ENCODE measurements at regions not wholly inside any gene's neighbourhood (a gene's known extent, or its start where the extent isn't known, plus 50 kb on each side); places are given as distances from the start of the nearest gene placed in this dataset.

GRCh38 chr2:133624551-133624950 is 56.3 kb upstream of the NCKAP5 start:
- Histone ChIP-seq H2BK120ac (replicated peaks; ENCODE audit: low read depth, low read length) (no peak overlapping the region), H3K79me1 (ENCODE audit: low read depth, low read length) (no peaks in the 10 kb centered on the region), H3K27me3 (replicated peaks in 1 of 4; ENCODE audit: control insufficient read depth in 3 of 4, extremely low read depth in 1 of 4, insufficient read depth in 3 of 4, low read length in 3 of 4) (no peaks in the 10 kb centered on the region), H3K9me3 (ENCODE audit: insufficient read depth in 2 of 2, low read depth in 1 of 2, low read length in 1 of 2) (0 out of 4 replicates have a peak, but pooled peaks cover 0 to 3% of the 10 kb centered on the region in 2 experiments), H3K23ac (ENCODE audit: insufficient read length) (no peak overlapping the region), H3K56ac (replicated peaks; ENCODE audit: insufficient read length, low read depth, low read length) (no peak overlapping the region), H2AK5ac (ENCODE audit: low read depth, low read length) (no peak overlapping the region), H2AFZ (ENCODE audit: low read length) (no peak overlapping the region), H3K9ac (replicated peaks in 1 of 4; ENCODE audit: extremely low read depth in 1 of 4, low read depth in 3 of 4, low read length in 3 of 4) (no peak overlapping the region), H3K27ac (ENCODE audit: low read depth, low read length) (no peak overlapping the region), H2BK20ac (ENCODE audit: low read length) (no peak overlapping the region), H4K20me1 (replicated peaks in 1 of 2; ENCODE audit: control insufficient read depth in 1 of 2, insufficient read depth in 2 of 2, low read length in 2 of 2) (no peaks in the 10 kb centered on the region), H3K4me2 (ENCODE audit: insufficient read depth in 1 of 2, low read depth in 2 of 2, low read length in 2 of 2) (no peak overlapping the region), H3K23me2 (ENCODE audit: low read depth, low read length) (no peaks in the 10 kb centered on the region), H3K14ac (ENCODE audit: insufficient read length) (no peak overlapping the region), H2BK15ac (ENCODE audit: low read length) (no peak overlapping the region), H3K79me2 (ENCODE audit: control insufficient read depth in 1 of 2, insufficient read depth in 2 of 2, low read length in 2 of 2) (no peaks in the 10 kb centered on the region), H3K4me3 (ENCODE audit: extremely low read depth in 1 of 4, insufficient read depth in 2 of 4, low read depth in 3 of 4, low read length in 4 of 4) (no peak overlapping the region), H2BK12ac (ENCODE audit: low read depth, low read length) (no peak overlapping the region), H4K5ac (ENCODE audit: insufficient read length, low read depth, low read length) (no peak overlapping the region), H3K4me1 (replicated peaks in 1 of 4; ENCODE audit: control insufficient read depth in 3 of 4, insufficient read depth in 4 of 4, low read length in 3 of 4) (no peaks in the 10 kb centered on the region), H2BK5ac (ENCODE audit: low read depth, low read length) (no peak overlapping the region), H3K4ac (replicated peaks; ENCODE audit: insufficient read length, low read depth, low read length) (no peak overlapping the region), H3K18ac (ENCODE audit: extremely low read depth, low read length) (no peak overlapping the region), H4K91ac (replicated peaks; ENCODE audit: insufficient read length, low read length) (no peak overlapping the region), H4K8ac (ENCODE audit: extremely low read depth, insufficient read depth, low read length) (no peak overlapping the region), H3K36me3 (ENCODE audit: control insufficient read depth in 2 of 4, insufficient read depth in 4 of 4, low read length in 3 of 4) (no peaks in the 10 kb centered on the region)
- no peak for TF ChIP-seq CHD2 (IDR thresholded peaks at IDR 0.05; ENCODE audit: low read length)
- TF ChIP-seq YY1 (IDR thresholded peaks at IDR 0.05; ENCODE audit: low read depth, low read length), result no peak
- TF ChIP-seq CBX5 (IDR thresholded peaks at IDR 0.05; ENCODE audit: low read depth, low read length), result no peak
- no peak for TF ChIP-seq KDM1A (IDR thresholded peaks at IDR 0.05; ENCODE audit: borderline replicate concordance, low read length)
- no peak for TF ChIP-seq POU5F1 (IDR thresholded peaks at IDR 0.05; ENCODE audit: low read depth, low read length)
- no peak for TF ChIP-seq TEAD4 (IDR thresholded peaks at IDR 0.05; ENCODE audit: low read depth, low read length)
- TF ChIP-seq SP4 (IDR thresholded peaks at IDR 0.05; ENCODE audit: low read length), result no peak
- no peak for TF ChIP-seq HDAC2 (IDR thresholded peaks at IDR 0.05; ENCODE audit: borderline replicate concordance in 1 of 2, low read depth in 2 of 2, low read length in 2 of 2)
- TF ChIP-seq SIN3A (conservative IDR thresholded peaks at IDR 0.05 in 1 of 2, IDR thresholded peaks at IDR 0.05 in 1 of 2; ENCODE audit: low read depth in 1 of 2, low read length in 2 of 2), result no peak
- no peak for TF ChIP-seq KDM4A (IDR thresholded peaks at IDR 0.05; ENCODE audit: low read depth, low read length, severe bottlenecking)
- FAIRE-seq (no peak), DNase-seq (ENCODE audit: low read depth in 1 of 2, low spot score in 2 of 2) (no peak)
- 88% methylated on average over 3 of the region's 3 CpGs; no CpG with 5 or more reads in 1 of the 2 experiments for WGBS, 2 experiments (ENCODE audit: extremely low coverage in 1 of 2, insufficient coverage in 1 of 2, insufficient read length in 1 of 2, insufficient replicate concordance in 2 of 2, low coverage in 1 of 2, low lambda C conversion rate in 2 of 2, missing lambda C conversion rate in 1 of 2)
- ChIA-PET POLR2A (ENCODE audit: partially characterized antibody) (no interaction called here), CTCF (ENCODE audit: partially characterized antibody) (interaction anchor here (0.7 to 1.6 kb wide), 2 partner anchors 105 to 107 kb away, joined by 3 read pairs; no protein-coding TSS in a partner anchor)

Measured in H1 (cell line).